ENCODE measurements at regions not wholly inside any gene's neighbourhood (a gene's known extent, or its start where the extent isn't known, plus 50 kb on each side); places are given as distances from the start of the nearest gene placed in this dataset.

DNA sequence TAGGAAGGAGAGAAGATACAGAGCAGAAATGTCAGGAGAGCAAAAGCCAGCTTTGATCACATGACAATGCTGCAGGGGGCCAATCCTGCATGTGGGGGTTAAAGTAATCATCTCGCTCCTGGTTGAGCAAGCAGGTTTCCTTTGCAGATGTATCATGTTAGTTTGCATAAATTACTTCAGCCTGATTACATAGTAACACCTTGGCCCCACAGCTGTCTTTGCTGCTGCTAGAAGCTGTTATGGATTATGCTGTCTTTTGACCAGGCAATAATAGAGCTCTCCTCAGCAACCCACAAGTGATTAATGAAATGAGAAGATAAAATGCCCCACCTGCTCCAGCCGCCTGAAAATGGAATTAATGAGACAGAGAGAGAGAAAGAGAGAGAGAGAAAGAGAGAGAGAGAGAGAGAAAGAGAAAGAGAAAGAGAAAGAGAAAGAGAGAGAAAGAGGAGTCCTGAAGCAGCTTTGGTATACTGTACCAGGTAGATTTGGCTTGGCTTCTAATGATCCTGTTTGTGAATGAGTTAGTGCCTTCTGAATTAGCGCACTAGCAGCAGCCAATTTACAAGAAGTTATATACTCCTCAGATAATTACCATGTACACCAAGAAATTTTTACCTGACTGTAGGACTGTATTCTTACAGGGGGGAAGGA, 174.3 kb upstream of the RORB start:
- TF ChIP-seq TAF1 (IDR thresholded peaks at IDR 0.05; ENCODE audit: borderline replicate concordance, insufficient read depth, low read length) (no peak), FOXP2 (optimal IDR thresholded peaks at IDR 0.05; ENCODE audit: borderline replicate concordance, extremely low read depth, extremely low read length, insufficient read depth) (no peak), POLR2AphosphoS5 (IDR thresholded peaks at IDR 0.05; ENCODE audit: low read depth, low read length) (no peak), SIN3A (IDR thresholded peaks at IDR 0.05; ENCODE audit: borderline replicate concordance, insufficient read depth, low read length) (no peak), REST (IDR thresholded peaks at IDR 0.05; ENCODE audit: insufficient read depth in 1 of 2, low read depth in 2 of 2, low read length in 2 of 2) (no peak)

DNA sequence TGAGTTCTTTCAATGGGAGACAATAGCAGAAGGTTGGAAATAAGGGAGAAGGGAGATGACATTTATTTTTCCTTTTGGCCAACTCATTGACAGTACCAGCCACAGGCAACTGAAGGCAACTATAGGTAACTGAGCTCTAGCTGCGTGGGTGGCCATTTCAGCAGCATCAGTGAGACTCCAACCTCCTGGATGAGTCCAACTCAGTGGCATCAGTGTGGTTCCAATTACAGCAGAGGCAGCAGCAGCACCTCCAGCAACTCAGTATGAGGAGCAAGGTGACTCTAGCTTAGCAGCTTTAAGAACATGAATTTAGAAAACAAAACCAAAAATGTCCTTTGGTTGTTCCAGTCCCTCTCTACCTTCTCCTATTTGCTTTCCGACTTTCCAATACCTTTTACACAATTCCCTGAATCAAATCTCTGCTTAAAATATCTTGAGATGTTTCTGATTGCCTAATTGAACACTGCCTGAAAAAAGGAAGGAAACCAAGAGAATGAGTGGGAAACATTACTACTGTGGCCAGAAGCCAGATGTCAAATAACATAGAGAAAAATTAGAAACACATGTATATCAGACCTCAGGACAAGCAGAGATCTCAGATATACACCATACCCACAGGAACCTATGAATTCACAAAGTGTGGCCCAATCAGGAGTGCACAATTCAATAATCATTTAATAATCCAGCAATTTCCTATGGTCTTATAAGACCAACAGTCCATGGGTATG, 166.5 kb upstream of the RORB start:
- TF ChIP-seq SIN3A (IDR thresholded peaks at IDR 0.05; ENCODE audit: borderline replicate concordance, insufficient read depth, low read length), result no peak
- no peak for TF ChIP-seq POLR2AphosphoS5 (IDR thresholded peaks at IDR 0.05; ENCODE audit: low read depth, low read length)
- TF ChIP-seq REST (IDR thresholded peaks at IDR 0.05; ENCODE audit: insufficient read depth in 1 of 2, low read depth in 2 of 2, low read length in 2 of 2), result no peak
- TF ChIP-seq FOXP2 (optimal IDR thresholded peaks at IDR 0.05; ENCODE audit: borderline replicate concordance, extremely low read depth, extremely low read length, insufficient read depth), result no peak
- TF ChIP-seq TAF1 (IDR thresholded peaks at IDR 0.05; ENCODE audit: borderline replicate concordance, insufficient read depth, low read length), result no peak

DNA sequence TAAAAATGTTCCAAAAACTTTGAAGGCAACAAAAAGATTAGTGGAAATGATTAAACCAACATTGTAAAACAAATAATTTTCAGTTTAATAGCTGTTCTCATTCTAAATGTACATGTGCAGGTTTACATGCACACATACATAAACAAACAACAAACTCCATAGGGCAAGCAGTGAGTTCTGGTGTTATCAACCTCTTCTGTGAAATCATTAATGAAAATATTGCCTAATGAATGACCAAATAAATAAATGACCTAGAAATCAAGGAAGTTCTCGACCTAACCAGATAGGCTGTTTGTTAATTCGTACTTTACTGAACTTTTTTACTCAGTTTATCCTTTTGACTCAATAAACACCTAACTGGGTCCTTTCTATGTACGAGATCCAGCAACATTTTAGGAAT, 165.5 kb upstream of the RORB start:
- TF ChIP-seq TAF1 (IDR thresholded peaks at IDR 0.05; ENCODE audit: borderline replicate concordance, insufficient read depth, low read length) (no peak), POLR2AphosphoS5 (IDR thresholded peaks at IDR 0.05; ENCODE audit: low read depth, low read length) (no peak), REST (IDR thresholded peaks at IDR 0.05; ENCODE audit: insufficient read depth in 1 of 2, low read depth in 2 of 2, low read length in 2 of 2) (no peak), SIN3A (IDR thresholded peaks at IDR 0.05; ENCODE audit: borderline replicate concordance, insufficient read depth, low read length) (no peak), FOXP2 (optimal IDR thresholded peaks at IDR 0.05; ENCODE audit: borderline replicate concordance, extremely low read depth, extremely low read length, insufficient read depth) (no peak)

DNA sequence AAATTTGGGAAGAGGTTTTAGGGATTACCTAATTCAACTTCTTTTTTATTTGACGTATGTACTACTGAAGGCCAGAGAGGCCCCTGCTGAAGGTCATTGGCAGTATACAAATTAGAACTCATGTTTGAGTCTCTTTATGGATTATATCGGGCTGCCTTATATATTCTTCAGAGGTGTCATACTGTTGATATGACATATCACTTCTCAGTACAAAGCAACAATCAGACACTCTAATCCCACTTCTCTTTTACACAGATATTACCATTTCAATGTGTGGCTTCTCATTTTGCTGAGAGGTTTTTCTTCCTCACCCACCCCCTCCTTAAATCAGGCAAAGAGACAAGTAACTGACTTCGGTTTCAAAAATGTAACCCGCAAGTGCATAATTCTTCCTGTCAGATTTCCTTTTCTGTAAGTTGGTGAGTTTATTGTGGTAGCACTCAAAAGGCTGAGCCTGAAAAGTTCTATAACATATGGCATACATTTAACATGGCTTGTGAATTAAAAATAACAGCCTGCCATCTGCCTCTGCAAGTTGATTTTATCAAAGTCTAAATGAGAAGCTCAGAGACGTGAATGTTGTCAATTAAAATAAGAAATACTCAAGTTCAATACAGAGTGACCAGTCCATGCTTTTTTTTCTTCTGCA, 163.6 kb upstream of the RORB start:
- TF ChIP-seq REST (IDR thresholded peaks at IDR 0.05; ENCODE audit: insufficient read depth in 1 of 2, low read depth in 2 of 2, low read length in 2 of 2) (no peak), FOXP2 (optimal IDR thresholded peaks at IDR 0.05; ENCODE audit: borderline replicate concordance, extremely low read depth, extremely low read length, insufficient read depth) (no peak), TAF1 (IDR thresholded peaks at IDR 0.05; ENCODE audit: borderline replicate concordance, insufficient read depth, low read length) (no peak), SIN3A (IDR thresholded peaks at IDR 0.05; ENCODE audit: borderline replicate concordance, insufficient read depth, low read length) (no peak), POLR2AphosphoS5 (IDR thresholded peaks at IDR 0.05; ENCODE audit: low read depth, low read length) (no peak)

All from PFSK-1 (cell line).